ENCODE measurements at regions not wholly inside any gene's neighbourhood (a gene's known extent, or its start where the extent isn't known, plus 50 kb on each side); places are given as distances from the start of the nearest gene placed in this dataset.

- TF ChIP-seq POLR2A (IDR thresholded peaks at IDR 0.05; ENCODE audit: low read depth, low read length) (no peak), TAF1 (IDR thresholded peaks at IDR 0.05; ENCODE audit: low read depth, low read length) (no peak)
Observed at GRCh38 chr5:67903656-67904055, 311.9 kb upstream of the PIK3R1 start.
